B cell (primary cell): ENCODE measurements at regions not wholly inside any gene's neighbourhood (a gene's known extent, or its start where the extent isn't known, plus 50 kb on each side); places are given as distances from the start of the nearest gene placed in this dataset.
"Not testable (repeated sequence)": the region's sequence is repeated elsewhere in the genome, so short reads cannot be mapped to it uniquely, and the experiment has no call there.

Experiments
- CTCF ChIP-seq: fragments of 200-600 bp; IDR thresholded peaks from one replicate; pipeline ENCODE4 v1.8.0; 2022; ENCODE audit warnings: antibody characterized with exemption, mild to moderate bottlenecking
- EZH2 ChIP-seq: IDR thresholded peaks from 2 replicates; pipeline ENCODE4 v1.6.1; 2012; ENCODE audit warnings: borderline replicate concordance, low read depth, mild to moderate bottlenecking, moderate library complexity, low read length; ENCODE audit not compliant: insufficient read depth, poor library complexity, severe bottlenecking

- TF ChIP-seq CTCF, EZH2: not testable (repeated sequence)
Measured at GRCh38 chr2:91443730-91444115, 2752.2 kb downstream of the RPIA start.
